Ishikawa (cell line): ENCODE measurements at regions not wholly inside any gene's neighbourhood (a gene's known extent, or its start where the extent isn't known, plus 50 kb on each side); places are given as distances from the start of the nearest gene placed in this dataset.

ENCODE experiments used
- REST ChIP-seq: IDR thresholded peaks from 2 replicates; pipeline ENCODE4 v1.6.1; 2012; ENCODE audit warnings: low read depth, mild to moderate bottlenecking
- TAF1 ChIP-seq: IDR thresholded peaks from 2 replicates; pipeline ENCODE4 v1.6.1; 2012; ENCODE audit warnings: low read depth, mild to moderate bottlenecking
- YY1 ChIP-seq: IDR thresholded peaks from 2 replicates; pipeline ENCODE4 v1.6.1; 2012; ENCODE audit warnings: low read depth

GRCh38 chr14:71168564-71169427 lies 261.5 kb downstream of the PCNX1 start:
- TF ChIP-seq YY1 (no peak), TAF1 (no peak), REST (no peak)
